H1 (cell line): ENCODE measurements at regions not wholly inside any gene's neighbourhood (a gene's known extent, or its start where the extent isn't known, plus 50 kb on each side); places are given as distances from the start of the nearest gene placed in this dataset.

Source experiments
- CTCF ChIA-PET: fragments of 300-600 bp; sonication (Branson Sonifier 250); formaldehyde crosslinking; loops from one replicate; lab custom pipeline; 2021; ENCODE audit not compliant: partially characterized antibody; lab: Charles Lee
- POLR2A ChIA-PET: fragments of 300-600 bp; sonication (Branson Sonifier 250); formaldehyde crosslinking; loops from one replicate; lab custom pipeline; 2021; ENCODE audit warnings: inconsistent platforms; ENCODE audit not compliant: partially characterized antibody; lab: Charles Lee
- DNase-seq, 2 experiments: peaks; one replicate each; pipeline versions ENCODE4 v3.0.0 to v3.0.0-alpha.2; 2010 to 2022; ENCODE audit warnings: low spot score in 2 of 2, low read depth in 1 of 2, mixed read lengths in 1 of 2
- FAIRE-seq: peaks from 2 replicates; lab custom pipeline; 2011; peaks lifted over from hg19 to GRCh38; lab: Jason Lieb, UNC
- H2AFZ ChIP-seq: 2 replicates; pipeline ENCODE4 v1.8.1; 2012; ENCODE audit warnings: low read length, inconsistent platforms
- H2AK5ac ChIP-seq: 2 replicates; pipeline ENCODE4 v1.6.1; 2013; ENCODE audit warnings: low read depth, low read length
- H2BK120ac ChIP-seq: replicated peaks from 2 replicates; pipeline ENCODE3; 2013; ENCODE audit warnings: low read depth, low read length, inconsistent platforms
- H2BK12ac ChIP-seq: 2 replicates; pipeline ENCODE4 v1.6.1; 2013; ENCODE audit warnings: low read depth, low read length
- H2BK15ac ChIP-seq: 2 replicates; pipeline ENCODE4 v1.6.1; 2013; ENCODE audit warnings: low read length
- H2BK20ac ChIP-seq: 2 replicates; pipeline ENCODE4 v1.6.1; 2013; ENCODE audit warnings: low read length
- H2BK5ac ChIP-seq: 2 replicates; pipeline ENCODE4 v1.6.1; 2013; ENCODE audit warnings: low read depth, low read length
- H3K14ac ChIP-seq: 2 replicates; pipeline ENCODE4 v1.6.1; 2013; ENCODE audit warnings: inconsistent platforms; ENCODE audit not compliant: insufficient read length
- H3K18ac ChIP-seq: 2 replicates; pipeline ENCODE4 v1.6.1; 2013; ENCODE audit warnings: low read length; ENCODE audit errors: extremely low read depth
- H3K23ac ChIP-seq: 2 replicates; pipeline ENCODE4 v1.6.1; 2013; ENCODE audit warnings: inconsistent platforms; ENCODE audit not compliant: insufficient read length
- H3K23me2 ChIP-seq: 2 replicates; pipeline ENCODE4 v1.6.1; 2013; ENCODE audit warnings: low read depth, low read length
- H3K27ac ChIP-seq: 2 replicates; pipeline ENCODE4 v1.6.1; 2011; ENCODE audit warnings: low read depth, low read length, inconsistent platforms
- H3K27me3 ChIP-seq, 4 experiments: replicated peaks in 1 of 4; 1 replicate in 1 of 4; 2 replicates in 3 of 4; pipeline versions ENCODE4 v1.6.1 to v1.8.1; 2011 to 2013; ENCODE audit warnings: low read length in 3 of 4, mild to moderate bottlenecking in 3 of 4, inconsistent platforms in 2 of 4, mixed read lengths in 2 of 4, moderate library complexity in 1 of 4; ENCODE audit not compliant: control insufficient read depth in 3 of 4, insufficient read depth in 3 of 4; ENCODE audit errors: extremely low read depth in 1 of 4
- H3K36me3 ChIP-seq, 4 experiments: 2 replicates each; pipeline versions ENCODE4 v1.6.1 to v1.8.1; 2011 to 2013; ENCODE audit warnings: mild to moderate bottlenecking in 4 of 4, low read length in 3 of 4, moderate library complexity in 2 of 4, control low read depth in 1 of 4, inconsistent platforms in 1 of 4; ENCODE audit not compliant: insufficient read depth in 4 of 4, control insufficient read depth in 2 of 4
- H3K4ac ChIP-seq: replicated peaks from 2 replicates; pipeline ENCODE3; 2013; ENCODE audit warnings: low read length, low read depth, mixed read lengths, inconsistent platforms; ENCODE audit not compliant: insufficient read length
- H3K4me1 ChIP-seq, 4 experiments: replicated peaks in 1 of 4; 1 replicate in 1 of 4; 2 replicates in 3 of 4; pipeline versions ENCODE4 v1.6.1 to v1.8.1; 2011 to 2013; ENCODE audit warnings: low read length in 3 of 4, inconsistent platforms in 2 of 4, mixed read lengths in 1 of 4; ENCODE audit not compliant: insufficient read depth in 4 of 4, control insufficient read depth in 3 of 4
- H3K4me2 ChIP-seq, 2 experiments: 2 replicates each; pipeline versions ENCODE4 v1.6.1 to v1.8.1; 2011 to 2013; ENCODE audit warnings: low read depth in 2 of 2, low read length in 2 of 2, control low read depth in 1 of 2, inconsistent platforms in 1 of 2, mild to moderate bottlenecking in 1 of 2; ENCODE audit not compliant: insufficient read depth in 1 of 2
- H3K4me3 ChIP-seq, 4 experiments: fragments of 200-600, 300-600 bp in 1 of 4; sonication (generic), shearing (Covaris generic), sonication (Bioruptor Twin) in 1 of 4; 2 replicates each; pipeline versions ENCODE4 v1.5.1 to v1.8.1; 2011 to 2016; ENCODE audit warnings: low read length in 4 of 4, low read depth in 3 of 4, control low read depth in 2 of 4, inconsistent platforms in 2 of 4, mild to moderate bottlenecking in 2 of 4, mixed read lengths in 1 of 4, moderate library complexity in 1 of 4; ENCODE audit not compliant: insufficient read depth in 2 of 4; ENCODE audit errors: extremely low read depth in 1 of 4
- H3K56ac ChIP-seq: replicated peaks from 2 replicates; pipeline ENCODE3; 2013; ENCODE audit warnings: low read depth, mild to moderate bottlenecking, mixed read lengths, low read length, inconsistent platforms; ENCODE audit not compliant: insufficient read length
- H3K79me1 ChIP-seq: 2 replicates; pipeline ENCODE4 v1.6.1; 2013; ENCODE audit warnings: low read depth, low read length, control low read depth
- H3K79me2 ChIP-seq, 2 experiments: 2 replicates each; pipeline versions ENCODE4 v1.6.1 to v1.8.1; 2012 to 2013; ENCODE audit warnings: low read length in 2 of 2, mild to moderate bottlenecking in 2 of 2, inconsistent platforms in 1 of 2; ENCODE audit not compliant: insufficient read depth in 2 of 2, control insufficient read depth in 1 of 2
- H3K9ac ChIP-seq, 4 experiments: replicated peaks in 1 of 4; 1 replicate in 1 of 4; 2 replicates in 3 of 4; pipeline versions ENCODE4 v1.6.1 to v1.8.1; 2011 to 2013; ENCODE audit warnings: low read depth in 3 of 4, low read length in 3 of 4, control low read depth in 2 of 4, mild to moderate bottlenecking in 2 of 4, moderate library complexity in 2 of 4, inconsistent platforms in 1 of 4; ENCODE audit errors: extremely low read depth in 1 of 4
- H3K9me3 ChIP-seq, 2 experiments: 2 replicates each; pipeline versions ENCODE4 v1.6.1 to v1.8.1; 2012 to 2013; ENCODE audit warnings: mild to moderate bottlenecking in 2 of 2, moderate library complexity in 2 of 2, control low read depth in 1 of 2, inconsistent platforms in 1 of 2, low read depth in 1 of 2, low read length in 1 of 2, mixed read lengths in 1 of 2; ENCODE audit not compliant: insufficient read depth in 2 of 2
- H4K20me1 ChIP-seq, 2 experiments: replicated peaks in 1 of 2; 2 replicates each; pipeline versions ENCODE3 to v1.8.1; 2011 to 2013; ENCODE audit warnings: inconsistent platforms in 2 of 2, low read length in 2 of 2, mild to moderate bottlenecking in 1 of 2; ENCODE audit not compliant: insufficient read depth in 2 of 2, control insufficient read depth in 1 of 2
- H4K5ac ChIP-seq: 2 replicates; pipeline ENCODE4 v1.6.1; 2013; ENCODE audit warnings: low read length, low read depth, mixed read lengths, inconsistent platforms; ENCODE audit not compliant: insufficient read length
- H4K8ac ChIP-seq: 2 replicates; pipeline ENCODE4 v1.8.0; 2013; ENCODE audit warnings: mild to moderate bottlenecking, moderate library complexity, low read length, inconsistent platforms; ENCODE audit not compliant: insufficient read depth; ENCODE audit errors: extremely low read depth
- H4K91ac ChIP-seq: replicated peaks from 2 replicates; pipeline ENCODE3; 2013; ENCODE audit warnings: low read length, mixed read lengths, inconsistent platforms; ENCODE audit not compliant: insufficient read length
- CBX8 ChIP-seq: fragments of 300-800, 300-1000 bp; sonication (generic); IDR thresholded peaks from 2 replicates; pipeline ENCODE4 v1.7.1; 2016; ENCODE audit warnings: low read depth, low read length, borderline replicate concordance
- EGR1 ChIP-seq: IDR thresholded peaks from 2 replicates; pipeline ENCODE4 v1.6.1; 2011; ENCODE audit warnings: low read depth, low read length, borderline replicate concordance
- EP300 ChIP-seq, 2 experiments: IDR thresholded peaks; 1 replicate in 1 of 2; 2 replicates in 1 of 2; pipeline ENCODE4 v1.6.1; 2011 to 2012; ENCODE audit warnings: low read depth in 2 of 2, low read length in 2 of 2, mild to moderate bottlenecking in 2 of 2, borderline replicate concordance in 1 of 2, inconsistent platforms in 1 of 2, moderate library complexity in 1 of 2
- HDAC2 ChIP-seq, 2 experiments: fragments of 300-600 bp in 1 of 2; sonication (generic) in 1 of 2; IDR thresholded peaks; 2 replicates each; pipeline ENCODE4 v1.6.1; 2011 to 2012; ENCODE audit warnings: low read depth in 2 of 2, low read length in 2 of 2, mild to moderate bottlenecking in 2 of 2, moderate library complexity in 2 of 2, borderline replicate concordance in 1 of 2, inconsistent platforms in 1 of 2
- KDM1A ChIP-seq: fragments of 200-600, 300-600 bp; sonication (generic); IDR thresholded peaks from 2 replicates; pipeline ENCODE4 v1.7.1; 2016; ENCODE audit warnings: mild to moderate bottlenecking, low read length, borderline replicate concordance
- MAFK ChIP-seq: IDR thresholded peaks from 2 replicates; pipeline ENCODE4 v1.6.1; 2012; ENCODE audit warnings: low read depth, mild to moderate bottlenecking, improper control_type of control experiment, low read length
- SAP30 ChIP-seq: fragments of 300-600 bp; sonication (generic); IDR thresholded peaks from 2 replicates; pipeline ENCODE4 v1.7.1; 2012; ENCODE audit warnings: low read length, moderate library complexity, mild to moderate bottlenecking, inconsistent platforms; ENCODE audit not compliant: insufficient read depth, insufficient replicate concordance
- SIRT6 ChIP-seq: IDR thresholded peaks from one replicate; pipeline ENCODE4 v1.7.1; 2012; ENCODE audit warnings: low read length, inconsistent platforms
- SP2 ChIP-seq: IDR thresholded peaks from 2 replicates; pipeline ENCODE4 v1.6.1; 2012; ENCODE audit warnings: mild to moderate bottlenecking, low read length, inconsistent platforms
- TAF1 ChIP-seq: IDR thresholded peaks from 2 replicates; pipeline ENCODE4 v1.6.1; 2011; ENCODE audit warnings: mild to moderate bottlenecking, low read depth, low read length
- TBP ChIP-seq: IDR thresholded peaks from 2 replicates; pipeline ENCODE4 v1.6.1; 2011; ENCODE audit warnings: low read depth, low read length, improper control_type of control experiment
- TCF12 ChIP-seq: IDR thresholded peaks from 2 replicates; pipeline ENCODE4 v1.6.1; 2011; ENCODE audit warnings: low read depth, mild to moderate bottlenecking, low read length
- TEAD4 ChIP-seq: IDR thresholded peaks from 2 replicates; pipeline ENCODE4 v1.6.1; 2012; ENCODE audit warnings: low read depth, low read length, inconsistent platforms, mixed read lengths
- WGBS, 2 experiments: shearing (Covaris generic) in 1 of 2; methylation state at CpG; one replicate each; pipeline versions ENCODE4 v1.1.6 to v1.1.7; 2013 to 2015; ENCODE audit warnings: low lambda C conversion rate in 2 of 2, mixed read lengths in 2 of 2, inconsistent platforms in 1 of 2, low coverage in 1 of 2, missing lambda C conversion rate in 1 of 2; ENCODE audit not compliant: insufficient replicate concordance in 2 of 2, insufficient coverage in 1 of 2, insufficient read length in 1 of 2; ENCODE audit errors: extremely low coverage in 1 of 2, missing lambda C conversion rate in 1 of 2; 5-methylcytosine and 5-hydroxymethylcytosine counted together
- TF ChIP-seq, protein P1 (sequence below): IDR thresholded peaks from 2 replicates; pipeline ENCODE4 v1.6.1; 2011; ENCODE audit warnings: low read length, improper control_type of control experiment

DNA sequence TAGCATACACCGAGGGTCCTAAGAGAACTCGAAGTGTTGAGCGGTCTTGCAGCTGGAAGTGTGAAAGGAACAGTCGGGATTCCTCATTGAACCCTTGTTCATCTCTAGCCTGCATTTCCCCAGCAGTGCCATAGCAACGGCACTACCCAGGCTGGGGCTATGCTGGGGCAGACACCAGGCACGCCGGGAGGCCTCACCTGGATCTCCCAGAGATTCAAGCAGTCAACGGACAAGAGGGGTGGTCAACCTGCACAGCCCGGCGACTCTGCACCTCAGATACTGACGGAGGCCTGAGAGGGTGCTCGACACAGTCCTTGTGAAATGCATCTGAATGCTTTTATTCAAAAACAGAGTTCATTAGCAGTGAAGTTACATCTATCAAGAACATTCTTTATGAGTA is 604.2 kb downstream of the GALR1 start:
- Histone ChIP-seq H4K20me1 (no peaks in the 10 kb centered on the region), H3K4me3 (no peak overlapping the region), H3K4ac (no peak overlapping the region), H2AK5ac (no peak overlapping the region), H3K79me2 (no peaks in the 10 kb centered on the region), H3K23me2 (no peaks in the 10 kb centered on the region; the same call in 1 of the 2 replicates), H4K91ac (no peak overlapping the region), H3K18ac (no peak overlapping the region), H3K9ac (no peak overlapping the region), H3K23ac (no peak overlapping the region), H2AFZ (no peak overlapping the region), H2BK15ac (no peak overlapping the region), H2BK20ac (no peak overlapping the region), H4K5ac (no peak overlapping the region), H3K27me3 (no peaks in the 10 kb centered on the region), H3K36me3 (no peaks in the 10 kb centered on the region), H3K4me2 (no peak overlapping the region), H2BK120ac (no peak overlapping the region), H2BK12ac (no peak overlapping the region), H3K4me1 (no peaks in the 10 kb centered on the region), H3K14ac (no peak overlapping the region), H3K56ac (no peak overlapping the region), H3K79me1 (no peaks in the 10 kb centered on the region), H4K8ac (no peak overlapping the region), H3K27ac (no peak overlapping the region), H2BK5ac (no peak overlapping the region), H3K9me3 (no peaks in the 10 kb centered on the region)
- DNase-seq = no peak
- WGBS, 2 experiments = 85% methylated on average over 12 of the region's 12 CpGs; no CpG with 5 or more reads in 1 of the 2 experiments
- CTCF ChIA-PET = interaction anchor here (1.4 to 3.1 kb wide), 3 partner anchors 12 to 104 kb away, joined by 3 to 14 read pairs (median 3); no protein-coding TSS in a partner anchor
- POLR2A ChIA-PET = no interaction called here
- TF ChIP-seq EGR1 (no peak), SAP30 (no peak), TAF1 (no peak), TEAD4 (no peak), SIRT6 (no peak), CBX8 (no peak), SP2 (no peak), TCF12 (no peak), KDM1A (no peak), TBP (no peak), MAFK (no peak), HDAC2 (IDR thresholded peaks at IDR 0.05; ENCODE audit: borderline replicate concordance in 1 of 2, low read depth in 2 of 2, low read length in 2 of 2) (no peak), EP300 (IDR thresholded peaks at IDR 0.05; ENCODE audit: borderline replicate concordance in 1 of 2, low read depth in 2 of 2, low read length in 2 of 2) (no peak)
- TF ChIP-seq, protein P1, sequence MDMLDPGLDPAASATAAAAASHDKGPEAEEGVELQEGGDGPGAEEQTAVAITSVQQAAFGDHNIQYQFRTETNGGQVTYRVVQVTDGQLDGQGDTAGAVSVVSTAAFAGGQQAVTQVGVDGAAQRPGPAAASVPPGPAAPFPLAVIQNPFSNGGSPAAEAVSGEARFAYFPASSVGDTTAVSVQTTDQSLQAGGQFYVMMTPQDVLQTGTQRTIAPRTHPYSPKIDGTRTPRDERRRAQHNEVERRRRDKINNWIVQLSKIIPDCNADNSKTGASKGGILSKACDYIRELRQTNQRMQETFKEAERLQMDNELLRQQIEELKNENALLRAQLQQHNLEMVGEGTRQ = no peak
- FAIRE-seq = no peak
